HG03521 (cell line): ENCODE measurements at regions not wholly inside any gene's neighbourhood (a gene's known extent, or its start where the extent isn't known, plus 50 kb on each side); places are given as distances from the start of the nearest gene placed in this dataset.
"Not testable (repeated sequence)": the region's sequence is repeated elsewhere in the genome, so short reads cannot be mapped to it uniquely, and the experiment has no call there.

Experiments
- ATAC-seq: cut with Tn5 transposase; IDR thresholded peaks from one replicate; pipeline ENCODE4 v1.9.1; 2021; ENCODE audit warnings: mild to moderate bottlenecking, moderate library complexity; ENCODE audit not compliant: unreplicated experiment

- no peak for ATAC-seq
These were observed 231.4 kb upstream of the TUT7 start for GRCh38 chr9:86585422-86586143.

- no peak for ATAC-seq
These were observed 226.5 kb upstream of the TUT7 start for GRCh38 chr9:86580688-86581087.

DNA sequence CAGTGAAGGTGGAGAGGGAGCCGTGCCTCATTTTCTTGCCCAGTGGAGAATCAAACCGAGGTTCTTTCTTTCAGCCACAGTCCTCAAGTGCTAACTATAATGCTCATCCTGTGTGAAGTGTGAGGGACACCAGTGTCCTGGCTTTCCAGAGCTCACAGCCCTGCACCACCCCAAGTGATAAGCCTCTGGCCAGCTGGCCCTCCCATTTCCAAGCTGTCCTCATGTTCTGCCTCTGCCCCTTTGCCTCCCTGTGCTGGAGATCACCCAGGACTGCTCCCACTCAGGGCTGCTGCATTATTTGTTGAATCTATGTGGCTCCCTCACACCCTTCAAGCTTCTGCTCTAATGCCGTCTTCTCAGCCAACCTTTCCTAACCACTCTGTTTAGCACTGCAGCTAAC is 224.5 kb upstream of the TUT7 start:
- no peak for ATAC-seq

- no peak for ATAC-seq
These were observed 223.5 kb upstream of the TUT7 start for GRCh38 chr9:86577420-86578333.

DNA sequence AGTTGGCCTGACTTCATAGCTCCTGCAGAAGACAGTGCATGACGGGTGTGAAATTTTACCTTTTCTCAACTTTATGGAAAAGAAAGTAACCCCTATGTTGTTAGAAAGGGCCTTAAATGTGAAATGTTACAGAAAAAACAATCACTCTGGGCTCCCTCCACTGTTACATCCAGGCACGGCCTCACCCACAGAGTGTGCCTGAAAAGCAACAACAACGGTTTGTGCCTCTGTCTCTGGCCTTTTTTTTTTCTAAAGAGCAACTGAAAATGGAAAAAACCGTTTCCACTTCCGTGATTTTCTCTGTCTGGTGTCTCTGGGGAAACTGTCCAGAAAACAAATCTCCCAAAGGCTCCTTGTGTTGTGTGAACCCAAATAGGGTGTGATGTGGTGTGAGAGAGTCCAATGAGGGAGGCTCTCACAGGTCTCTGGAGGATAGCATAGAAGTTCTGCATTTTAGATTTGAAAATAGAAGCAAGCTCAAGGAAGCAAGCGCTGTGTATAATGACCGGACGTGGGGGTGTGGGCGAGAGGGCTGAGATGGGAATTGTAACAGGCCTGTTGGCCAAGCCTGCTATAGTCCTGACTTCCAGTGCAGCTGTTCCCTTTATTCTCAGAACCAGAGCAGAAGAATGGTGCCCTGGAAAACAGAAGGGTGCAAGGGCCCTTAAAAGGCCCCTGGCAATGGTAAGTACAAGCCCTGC is 221.8 kb upstream of the TUT7 start:
- no peak for ATAC-seq

- no peak for ATAC-seq
These were observed 220.9 kb upstream of the TUT7 start for GRCh38 chr9:86575137-86575536.

- ATAC-seq: no peak
These were observed 219.7 kb upstream of the TUT7 start for GRCh38 chr9:86573886-86574285.

DNA sequence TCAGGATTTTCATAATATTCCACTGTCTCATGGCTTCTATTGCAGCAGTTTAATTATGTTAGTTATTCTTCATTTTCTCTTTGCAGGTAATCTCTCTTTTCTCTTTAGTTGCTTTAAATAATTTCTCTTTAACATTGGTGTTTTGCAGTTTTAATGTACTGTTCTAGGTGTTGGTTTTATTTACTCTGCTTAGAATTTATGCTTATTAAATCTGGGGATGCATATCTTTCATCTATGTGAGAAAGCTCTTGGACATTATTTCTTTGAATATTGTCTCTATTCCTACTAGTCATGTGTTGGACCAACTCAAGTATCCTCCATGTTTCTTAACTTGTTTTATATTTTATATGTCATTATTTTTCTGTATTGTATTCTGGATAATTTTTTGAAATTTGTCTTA is 218.7 kb upstream of the TUT7 start:
- ATAC-seq: no peak

DNA sequence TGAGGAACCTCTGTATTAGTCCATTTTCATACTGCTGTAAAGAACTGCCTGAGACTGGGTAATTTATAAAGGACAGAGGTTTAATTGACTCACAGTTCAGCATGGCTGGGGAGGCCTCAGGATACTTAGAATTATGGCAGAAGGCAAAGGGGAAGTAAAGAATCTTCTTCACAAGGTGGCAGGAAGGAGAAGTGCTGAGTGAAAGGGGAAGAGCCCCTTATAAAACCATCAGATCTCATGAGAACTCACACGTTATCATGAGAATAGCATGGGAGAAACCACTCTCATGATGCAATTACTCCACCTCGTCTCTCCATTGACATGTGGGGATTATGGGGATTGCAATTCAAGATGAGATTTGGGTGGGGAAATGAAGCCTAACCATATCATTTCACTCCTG is 211.4 kb upstream of the TUT7 start:
- not testable (repeated sequence) for ATAC-seq

DNA sequence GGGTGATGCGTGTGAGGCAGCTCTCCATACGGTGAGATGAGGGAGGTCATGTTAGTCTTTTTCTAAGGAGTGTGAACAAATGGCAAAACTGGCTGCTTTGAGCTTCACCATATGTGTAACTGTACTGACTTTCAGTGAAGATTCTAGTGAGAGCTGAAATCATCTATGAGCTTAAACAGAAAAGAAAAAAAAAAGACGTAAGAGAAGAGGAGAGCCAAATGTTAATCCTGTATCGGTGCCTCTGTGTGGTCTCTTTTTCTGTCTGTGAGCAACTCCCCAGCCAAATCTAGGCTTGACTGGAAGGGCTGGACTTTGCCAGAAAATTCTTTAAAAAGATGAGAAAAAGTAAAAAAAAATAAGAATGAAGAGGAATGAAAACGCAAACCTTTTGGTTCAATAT is 209.7 kb upstream of the TUT7 start:
- ATAC-seq: no peak

- no peak for ATAC-seq
These were observed 209.1 kb upstream of the TUT7 start for GRCh38 chr9:86563350-86563749.

- ATAC-seq: no peak
These were observed 208.5 kb upstream of the TUT7 start for GRCh38 chr9:86562691-86563090.

DNA sequence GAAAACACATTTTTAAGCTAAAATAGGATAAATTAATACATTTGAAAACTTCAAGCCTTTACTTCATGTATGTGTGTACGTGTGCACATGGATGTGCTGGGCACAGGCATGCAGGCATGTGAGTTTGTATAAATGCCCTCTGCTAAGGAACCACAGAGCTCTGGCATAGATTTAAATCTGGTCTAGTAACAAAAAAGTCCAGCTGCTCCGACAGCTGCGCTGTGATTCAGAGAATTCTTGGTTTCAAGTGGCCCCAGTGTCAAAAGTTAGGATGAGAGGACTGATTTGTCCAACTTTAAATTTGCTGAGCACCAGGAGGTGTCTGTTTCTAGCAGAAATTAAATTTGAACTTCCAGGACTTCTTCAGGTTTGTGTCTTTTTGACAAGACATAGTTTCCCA is 203.7 kb upstream of the TUT7 start:
- no peak for ATAC-seq

GRCh38 chr9:86557063-86557766 is 203.0 kb upstream of the TUT7 start:
- ATAC-seq: no peak

DNA sequence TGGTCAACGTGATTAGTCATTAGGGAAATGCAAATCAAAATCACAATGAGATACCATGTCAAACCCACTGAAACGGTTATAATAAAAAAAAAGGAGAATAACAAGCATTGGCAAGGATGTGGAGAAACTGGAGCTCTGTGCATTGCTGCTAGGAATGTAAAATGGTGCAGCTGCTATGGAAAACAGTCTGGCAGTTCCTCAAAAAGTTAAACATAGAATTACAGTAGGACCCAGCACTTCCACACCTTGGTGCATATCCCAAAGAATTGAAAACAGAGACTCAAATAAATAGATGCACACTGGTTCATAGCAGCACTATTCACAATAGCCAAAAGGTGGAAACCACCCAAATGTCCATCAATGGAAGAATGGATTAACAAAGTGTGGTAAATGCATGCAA is 201.5 kb upstream of the TUT7 start:
- ATAC-seq: no peak

DNA sequence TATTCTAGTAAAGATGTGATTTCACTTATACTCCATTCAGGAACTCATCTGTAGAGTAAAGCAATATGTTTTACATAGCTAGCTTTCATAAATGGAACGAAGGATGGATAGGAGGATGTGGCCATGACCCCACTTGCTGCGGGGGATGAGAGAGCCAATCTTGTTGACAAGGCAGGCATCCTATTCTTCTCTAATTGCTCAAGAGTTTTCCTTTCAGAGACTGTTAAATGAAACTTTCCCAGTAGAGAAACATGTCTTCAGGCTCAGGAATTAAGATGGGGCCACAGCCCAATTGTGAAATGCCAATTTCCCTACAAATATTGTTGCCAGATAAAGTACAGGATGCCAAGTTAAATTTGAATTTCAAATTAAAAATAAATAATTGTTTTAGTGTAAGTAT is 196.2 kb upstream of the TUT7 start:
- no peak for ATAC-seq

DNA sequence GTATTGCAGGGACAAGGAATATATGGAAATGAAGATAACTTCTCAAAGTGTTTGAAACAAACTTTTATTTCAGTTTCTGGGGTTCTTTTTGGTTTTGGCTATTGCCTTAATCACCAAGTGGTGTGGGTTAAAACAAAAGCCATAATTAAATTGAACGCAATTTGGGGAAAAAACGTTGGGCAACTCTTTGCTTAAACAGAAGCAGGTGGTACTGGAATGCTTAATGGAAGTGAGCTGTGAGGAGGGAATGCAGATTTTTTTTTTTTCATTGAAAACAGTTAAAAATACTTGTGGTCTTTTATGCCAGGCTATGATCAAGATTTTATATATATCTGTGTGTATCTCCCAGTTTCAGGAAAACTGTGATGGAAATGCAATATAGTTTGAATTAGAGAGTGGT is 195.7 kb upstream of the TUT7 start:
- no peak for ATAC-seq

DNA sequence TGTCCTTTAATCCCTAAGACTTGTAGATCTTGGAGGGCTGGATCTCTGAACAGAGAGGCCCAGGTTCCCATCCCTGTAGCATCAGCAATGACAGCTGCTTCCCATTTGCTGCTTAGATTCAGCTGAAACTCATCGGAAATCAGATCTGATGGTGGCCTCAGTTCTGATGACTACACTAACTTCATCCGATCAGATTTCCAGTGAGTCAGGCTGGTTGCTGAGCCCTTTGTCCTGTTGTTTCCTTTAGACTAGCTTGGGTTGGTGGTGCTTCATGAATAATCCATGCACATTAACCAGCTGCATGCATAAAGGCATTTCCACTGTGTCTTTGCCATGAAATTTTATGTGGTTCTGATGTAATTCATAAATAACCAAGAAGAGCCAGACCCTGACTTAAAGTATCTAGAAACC is 195.2 kb upstream of the TUT7 start:
- ATAC-seq: no peak

DNA sequence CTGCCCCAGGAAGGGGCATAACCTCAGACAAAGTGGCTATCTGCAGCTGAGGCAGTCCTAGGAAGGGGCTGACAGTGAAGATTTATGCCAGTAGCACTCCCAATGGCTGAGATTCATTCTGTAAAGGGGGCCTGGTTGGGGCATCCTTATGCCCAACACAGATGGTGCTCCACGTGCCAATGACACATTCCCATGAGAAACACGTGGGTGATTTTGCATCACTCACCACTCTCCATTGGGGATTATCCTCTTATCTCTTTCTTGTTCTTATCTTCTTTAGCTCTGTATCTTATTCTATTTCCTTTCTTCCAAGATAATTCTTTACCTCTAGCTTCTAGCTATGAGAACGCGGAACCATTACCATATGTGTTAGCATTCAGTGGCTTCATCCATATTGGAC is 194.0 kb upstream of the TUT7 start:
- no peak for ATAC-seq

GRCh38 chr9:86547571-86547970 is 193.4 kb upstream of the TUT7 start:
- no peak for ATAC-seq

- no peak for ATAC-seq
These were observed 192.5 kb upstream of the TUT7 start for GRCh38 chr9:86546712-86547111.
